Testis (tissue), 2 donors: ENCODE measurements at regions not wholly inside any gene's neighbourhood (a gene's known extent, or its start where the extent isn't known, plus 50 kb on each side); places are given as distances from the start of the nearest gene placed in this dataset.
"Not testable (repeated sequence)": the region's sequence is repeated elsewhere in the genome, so short reads cannot be mapped to it uniquely, and the experiment has no call there.

Experiments used
- DNase-seq: peaks from one replicate; pipeline ENCODE4 v3.0.0-alpha.2; 2019
- H3K27ac ChIP-seq, 2 donors: fragments of 200-600 bp; sonication (generic); one replicate each; pipeline ENCODE4 v1.5.1; 2019
- H3K27me3 ChIP-seq: fragments of 200-600 bp; sonication (generic); one replicate; pipeline ENCODE4 v1.5.1; 2019
- H3K36me3 ChIP-seq: fragments of 200-600 bp; sonication (generic); one replicate; pipeline ENCODE4 v1.5.1; 2017; ENCODE audit warnings: low read depth; ENCODE audit errors: missing control alignments
- H3K4me1 ChIP-seq: fragments of 200-600 bp; sonication (generic); one replicate; pipeline ENCODE4 v1.5.1; 2019
- H3K4me3 ChIP-seq, 2 donors: fragments of 200-600 bp; sonication (generic); one replicate each; pipeline ENCODE4 v1.5.1; 2017 to 2019
- H3K9me3 ChIP-seq: fragments of 200-600 bp; sonication (generic); one replicate; pipeline ENCODE4 v1.5.1; 2017
- CTCF ChIP-seq, 3 experiments: fragments of 450-650 bp in 2 of 3; fragments of 200-600 bp in 1 of 3; sonication (generic) in 1 of 3; IDR thresholded peaks; one replicate each; pipeline ENCODE4 v1.5.1; 2016 to 2019; ENCODE audit warnings: antibody characterized with exemption in 3 of 3, mild to moderate bottlenecking in 2 of 3, moderate library complexity in 1 of 3
- POLR2A ChIP-seq: fragments of 450-650 bp; IDR thresholded peaks from one replicate; pipeline ENCODE4 v1.6.1; 2017; ENCODE audit warnings: antibody characterized with exemption, mild to moderate bottlenecking, moderate library complexity
- WGBS, 2 donors: methylation state at CpG; one replicate each; pipeline ENCODE4 v1.1.5; 2018; 5-methylcytosine and 5-hydroxymethylcytosine counted together
- intact Hi-C: fragments of 100-400 bp; cut with DNase I; formaldehyde crosslinking; loops from one replicate; pipeline ENCODE4 v1.15.1; 2023; ENCODE audit warnings: low total_unique reads

- 71 to 73% methylated on average over 11 of the region's 11 CpGs for WGBS, 2 donors
- no peak for DNase-seq
- Histone ChIP-seq H3K27me3 (no peaks in the 10 kb centered on the region), H3K4me1 (no peaks in the 10 kb centered on the region), H3K27ac (no peak overlapping the region), H3K36me3 (no peaks in the 10 kb centered on the region), H3K4me3 (no peak overlapping the region), H3K9me3 (no peaks in the 10 kb centered on the region)
- no peak for TF ChIP-seq POLR2A
- no peak for TF ChIP-seq CTCF (IDR thresholded peaks at IDR 0.05)
- intact Hi-C loops = no loop called here
Observed at GRCh38 chr7:24444666-24445440, 128.4 kb upstream of the PALS2 start.

GRCh38 chr7:24448038-24448437 is 125.2 kb upstream of the PALS2 start:
- no peak overlapping the region for H3K4me3 ChIP-seq
- TF ChIP-seq CTCF (IDR thresholded peaks at IDR 0.05) = no peak
- TF ChIP-seq POLR2A = no peak
- no peaks in the 10 kb centered on the region for H3K36me3 ChIP-seq
- H3K27me3 ChIP-seq = no peaks in the 10 kb centered on the region
- no peaks in the 10 kb centered on the region for H3K9me3 ChIP-seq
- DNase-seq = no peak
- WGBS, 2 donors = 91 to 94% methylated on average over 4 of the region's 4 CpGs
- H3K4me1 ChIP-seq = no peaks in the 10 kb centered on the region
- no peak overlapping the region for H3K27ac ChIP-seq
- intact Hi-C loops = no loop called here

- H3K4me3 ChIP-seq, H3K27me3 ChIP-seq, H3K4me1 ChIP-seq, intact Hi-C loops, DNase-seq, H3K9me3 ChIP-seq, H3K36me3 ChIP-seq, H3K27ac ChIP-seq: not testable (repeated sequence)
- 76 to 94% methylated on average over 5 of the region's 5 CpGs for WGBS, 2 donors
Observed at GRCh38 chr7:24449416-24449815, 123.8 kb upstream of the PALS2 start.

GRCh38 chr7:24455813-24456525 is 117.3 kb upstream of the PALS2 start:
- Histone ChIP-seq H3K27me3 (no peaks in the 10 kb centered on the region), H3K27ac (no peak overlapping the region), H3K4me3 (no peak overlapping the region), H3K9me3 (no peaks in the 10 kb centered on the region), H3K4me1 (no peaks in the 10 kb centered on the region), H3K36me3 (no peaks in the 10 kb centered on the region)
- 64 to 77% methylated on average over 6 of the region's 6 CpGs for WGBS, 2 donors
- TF ChIP-seq POLR2A (no peak), CTCF (IDR thresholded peaks at IDR 0.05) (no peak)
- DNase-seq = no peak
- intact Hi-C loops = no loop called here

GRCh38 chr7:24456526-24457218 is 116.6 kb upstream of the PALS2 start:
- no peaks in the 10 kb centered on the region for H3K36me3 ChIP-seq
- no peak overlapping the region for H3K27ac ChIP-seq
- intact Hi-C loops = no loop called here
- 35 to 42% methylated on average over 4 of the region's 4 CpGs for WGBS, 2 donors
- H3K4me3 ChIP-seq = no peak overlapping the region
- H3K27me3 ChIP-seq = no peaks in the 10 kb centered on the region
- H3K9me3 ChIP-seq = no peaks in the 10 kb centered on the region
- no peak for DNase-seq
- H3K4me1 ChIP-seq = no peaks in the 10 kb centered on the region
- TF ChIP-seq POLR2A (no peak), CTCF (IDR thresholded peaks at IDR 0.05) (no peak)
